ENCODE measurements at regions not wholly inside any gene's neighbourhood (a gene's known extent, or its start where the extent isn't known, plus 50 kb on each side); places are given as distances from the start of the nearest gene placed in this dataset.
A peak's percentile ranks its signal among the peaks of the same experiment; 100 is the strongest.
"Not testable (repeated sequence)": the region's sequence is repeated elsewhere in the genome, so short reads cannot be mapped to it uniquely, and the experiment has no call there.

GRCh38 chr5:130845049-130845765 lies 319.8 kb downstream of the HINT1 start:
- no peak for DNase-seq (ENCODE audit: low read depth)

GRCh38 chr5:130836729-130837649 lies 328.1 kb downstream of the HINT1 start:
- peak; percentile 50 for DNase-seq (ENCODE audit: low read depth)

GRCh38 chr5:130817598-130818384 lies 347.3 kb downstream of the HINT1 start:
- not testable (repeated sequence) for DNase-seq (ENCODE audit: low read depth)

GRCh38 chr5:130815246-130815645 lies 349.8 kb downstream of the HINT1 start:
- no peak for DNase-seq (ENCODE audit: low read depth)

- no peak for DNase-seq (ENCODE audit: low read depth)
Observed at GRCh38 chr5:130808691-130809090, 356.4 kb downstream of the HINT1 start.

- DNase-seq (ENCODE audit: low read depth), result no peak
Observed at GRCh38 chr5:130805648-130806047, 359.4 kb downstream of the HINT1 start.

- no peak for DNase-seq (ENCODE audit: low read depth)
Observed at GRCh38 chr5:130805036-130805435, 360.0 kb downstream of the HINT1 start.

- DNase-seq (ENCODE audit: low read depth), result no peak
Observed at GRCh38 chr5:130801963-130802362, 363.1 kb downstream of the HINT1 start.

GRCh38 chr5:130799015-130799414 lies 366.0 kb downstream of the HINT1 start:
- no peak for DNase-seq (ENCODE audit: low read depth)

GRCh38 chr5:130797303-130797702 lies 367.8 kb downstream of the HINT1 start:
- DNase-seq (ENCODE audit: low read depth), result no peak

GRCh38 chr5:130796902-130797301 lies 368.2 kb downstream of the HINT1 start:
- DNase-seq (ENCODE audit: low read depth), result no peak

- no peak for DNase-seq (ENCODE audit: low read depth)
Observed at GRCh38 chr5:130796032-130796431, 369.0 kb downstream of the HINT1 start.

GRCh38 chr5:130795037-130795436 lies 370.0 kb downstream of the HINT1 start:
- peak; percentile 3 for DNase-seq (ENCODE audit: low read depth)

GRCh38 chr5:130777794-130778193 lies 387.3 kb downstream of the HINT1 start:
- no peak for DNase-seq (ENCODE audit: low read depth)

GRCh38 chr5:130773813-130774212 lies 391.2 kb downstream of the HINT1 start:
- DNase-seq (ENCODE audit: low read depth), result no peak

- DNase-seq (ENCODE audit: low read depth), result peak; percentile 18
Observed at GRCh38 chr5:130762031-130762430, 403.0 kb downstream of the HINT1 start.

GRCh38 chr5:130759061-130759460 lies 406.0 kb downstream of the HINT1 start:
- no peak for DNase-seq (ENCODE audit: low read depth)

- peak; percentile 40 for DNase-seq (ENCODE audit: low read depth)
Observed at GRCh38 chr5:130747556-130747955, 417.5 kb downstream of the HINT1 start.

GRCh38 chr5:130746641-130747040 lies 418.4 kb downstream of the HINT1 start:
- DNase-seq (ENCODE audit: low read depth), result not testable (repeated sequence)

GRCh38 chr5:130743092-130743491 lies 422.0 kb downstream of the HINT1 start:
- DNase-seq (ENCODE audit: low read depth), result no peak

- DNase-seq (ENCODE audit: low read depth), result no peak
Observed at GRCh38 chr5:130740047-130740569, 424.9 kb downstream of the HINT1 start.

- DNase-seq (ENCODE audit: low read depth), result no peak
Observed at GRCh38 chr5:130731839-130732238, 433.2 kb downstream of the HINT1 start.
